ENCODE measurements at regions not wholly inside any gene's neighbourhood (a gene's known extent, or its start where the extent isn't known, plus 50 kb on each side); places are given as distances from the start of the nearest gene placed in this dataset.
"Not testable (repeated sequence)": the region's sequence is repeated elsewhere in the genome, so short reads cannot be mapped to it uniquely, and the experiment has no call there.

GRCh38 chr4:157779081-157779480 is 393.7 kb downstream of the GASK1B start:
- DNase-seq (ENCODE audit: low spot score): no peak

GRCh38 chr4:157776930-157777528 is 395.8 kb downstream of the GASK1B start:
- DNase-seq (ENCODE audit: low spot score): no peak

DNA sequence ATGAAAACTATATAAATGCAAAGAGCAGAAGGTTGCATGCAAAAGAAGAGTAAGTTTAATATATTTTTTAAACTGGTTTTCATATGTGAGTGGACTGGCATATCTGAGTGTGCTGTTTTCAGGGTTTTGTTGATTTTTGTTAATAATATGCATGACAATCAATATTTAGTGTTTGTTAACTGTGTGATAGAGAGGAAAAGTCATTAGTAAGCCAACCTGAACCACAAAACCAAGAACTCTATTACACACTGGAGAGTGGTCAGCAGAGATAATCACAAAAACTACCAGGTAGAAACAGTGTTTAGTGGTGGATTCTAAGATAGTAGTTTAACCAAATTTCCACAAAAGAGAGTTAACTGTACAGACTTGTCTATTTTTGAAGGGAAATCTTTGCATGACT is 396.9 kb downstream of the GASK1B start:
- DNase-seq (ENCODE audit: low spot score): no peak

DNA sequence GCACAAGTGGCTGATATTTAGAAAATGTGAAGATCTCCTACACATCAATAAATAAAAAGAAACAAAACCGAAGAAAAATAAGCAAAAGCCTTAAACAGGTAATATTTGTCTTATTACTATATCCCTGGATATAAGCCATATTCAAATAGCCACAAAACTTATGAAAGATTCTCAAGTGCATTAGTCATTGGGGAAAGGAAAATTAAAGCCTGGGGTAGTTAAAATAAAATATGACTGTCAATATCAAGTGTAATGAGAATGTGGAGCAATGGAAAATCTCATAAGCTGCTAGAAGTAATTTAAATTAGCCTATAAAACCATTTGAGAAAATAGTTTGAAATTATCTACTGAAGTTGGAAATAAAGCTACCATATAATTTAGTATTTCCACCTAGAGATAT is 399.9 kb downstream of the GASK1B start:
- no peak for DNase-seq (ENCODE audit: low spot score)

DNA sequence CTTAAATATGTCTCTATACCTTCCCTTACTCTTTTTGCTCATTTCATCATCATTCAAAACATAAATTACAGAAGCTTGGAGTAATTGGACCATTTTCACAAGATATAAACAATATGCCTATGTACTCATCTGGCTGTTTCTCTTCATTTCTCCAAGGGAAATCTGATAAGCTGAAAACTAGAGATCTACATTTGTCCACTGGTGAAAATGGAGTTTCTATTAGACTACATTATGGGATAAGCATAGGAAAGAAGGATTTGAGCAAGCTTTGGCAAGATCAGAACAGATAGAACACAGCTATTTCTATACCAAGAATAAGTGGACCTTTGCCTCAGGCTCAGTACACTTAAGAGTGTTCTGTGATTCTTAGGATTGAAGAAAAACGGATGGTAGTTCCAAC is 404.4 kb downstream of the GASK1B start:
- DNase-seq (ENCODE audit: low spot score): no peak

- DNase-seq (ENCODE audit: low spot score): no peak
These were observed 409.3 kb downstream of the GASK1B start for GRCh38 chr4:157763490-157763889.

DNA sequence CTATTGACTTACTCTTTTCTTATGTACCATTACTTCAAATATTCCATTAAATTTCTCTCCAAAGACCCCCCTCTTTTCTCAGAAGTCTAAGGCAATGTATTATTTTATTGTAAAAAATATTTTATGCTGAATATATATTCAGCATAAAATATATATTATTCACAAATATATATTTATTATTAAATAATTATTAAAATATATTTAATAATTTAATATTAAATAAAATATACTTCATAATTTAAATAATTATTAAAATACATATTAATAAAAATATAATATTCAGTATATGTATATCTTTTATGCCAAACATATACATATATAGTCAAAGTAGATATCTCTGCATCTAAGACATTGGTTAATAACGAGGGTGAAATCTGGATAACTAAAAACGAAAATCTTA is 418.4 kb downstream of the GASK1B start:
- no peak for DNase-seq (ENCODE audit: low spot score)

GRCh38 chr4:157751631-157752030 is 421.2 kb downstream of the GASK1B start:
- DNase-seq (ENCODE audit: low spot score): no peak

- no peak for DNase-seq (ENCODE audit: low spot score)
These were observed 431.2 kb downstream of the GASK1B start for GRCh38 chr4:157741642-157742041.

DNA sequence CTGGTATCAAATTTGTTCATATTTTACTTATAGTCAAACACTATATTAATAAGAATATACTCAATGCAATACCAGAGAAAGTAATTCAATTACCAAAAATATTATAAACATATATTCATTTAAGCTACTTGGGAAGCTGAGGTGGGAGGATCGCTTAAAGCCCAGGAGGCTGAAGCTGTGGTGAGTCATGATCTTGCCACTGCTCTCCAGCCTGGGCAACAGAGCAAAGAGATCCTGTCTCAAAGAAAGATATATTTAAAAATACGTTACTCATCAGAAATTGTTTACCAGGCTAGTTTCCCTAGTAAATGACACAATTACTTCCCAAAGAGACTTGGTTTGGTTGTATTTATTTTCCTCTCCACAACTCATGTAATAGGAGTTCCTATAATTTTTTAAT is 433.6 kb downstream of the GASK1B start:
- DNase-seq (ENCODE audit: low spot score): no peak

DNA sequence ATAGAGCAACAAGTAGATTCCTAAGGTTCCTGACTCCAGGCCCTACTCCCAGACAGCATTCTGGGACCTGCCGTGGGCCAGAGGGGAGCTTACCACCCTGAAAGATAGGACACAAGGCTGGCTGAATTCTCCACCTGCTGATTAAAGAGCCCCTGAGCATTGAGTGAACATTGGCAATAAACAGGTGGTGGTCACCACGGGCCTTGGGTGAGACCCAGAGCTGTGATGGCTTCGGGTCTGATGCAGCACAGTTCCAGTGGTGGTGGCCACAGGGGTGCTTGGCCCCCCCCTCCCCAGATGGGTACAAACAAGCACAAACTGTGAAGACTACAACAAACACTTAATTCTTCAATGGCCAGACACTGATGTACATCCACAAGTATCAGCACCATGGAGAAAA is 444.6 kb downstream of the GASK1B start:
- DNase-seq (ENCODE audit: low spot score): no peak

GRCh38 chr4:157727163-157727562 is 445.7 kb downstream of the GASK1B start:
- DNase-seq (ENCODE audit: low spot score): no peak

DNA sequence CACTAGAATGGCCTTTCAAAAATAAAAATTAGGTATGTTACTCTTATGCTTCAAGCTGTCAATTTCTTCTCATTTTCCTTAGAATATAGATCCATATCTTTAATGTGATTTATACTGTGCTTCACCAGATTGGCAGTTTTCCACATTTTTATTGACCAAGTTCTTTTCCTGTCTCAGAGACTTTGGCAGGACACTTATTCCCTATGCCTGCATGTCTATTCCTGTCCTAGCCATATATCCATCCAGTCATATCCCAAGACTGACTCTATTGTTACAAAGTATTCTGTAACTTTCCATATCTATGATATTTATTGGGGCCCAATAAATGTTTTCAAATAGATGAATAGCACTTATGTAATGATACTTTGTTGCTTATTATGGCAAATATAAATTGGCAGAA is 450.7 kb downstream of the GASK1B start:
- DNase-seq (ENCODE audit: low spot score): no peak

DNA sequence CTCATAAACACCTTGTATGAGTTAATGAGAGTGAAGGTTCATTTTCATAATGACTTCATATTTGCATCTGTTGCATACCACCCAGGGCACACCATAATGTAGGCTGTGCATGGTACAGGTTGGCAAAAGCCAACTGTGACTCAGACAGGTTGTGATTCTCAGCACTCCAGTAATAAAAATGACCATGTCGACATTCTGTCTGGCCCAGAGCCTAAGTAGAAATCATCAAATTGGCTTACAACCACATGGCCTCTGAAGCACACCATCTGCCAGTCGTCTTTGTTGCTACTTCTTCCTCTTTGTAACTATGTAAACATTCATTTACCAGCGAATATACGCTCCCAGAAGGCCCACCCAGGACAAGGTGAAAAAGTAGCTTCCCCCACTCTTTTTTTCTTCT is 459.5 kb downstream of the GASK1B start:
- no peak for DNase-seq (ENCODE audit: low spot score)

GRCh38 chr4:157706155-157706554 is 466.7 kb downstream of the GASK1B start:
- DNase-seq (ENCODE audit: low spot score): no peak

GRCh38 chr4:157702831-157703230 is 470.0 kb downstream of the GASK1B start:
- DNase-seq (ENCODE audit: low spot score): no peak

GRCh38 chr4:157701695-157701994 is 471.2 kb downstream of the GASK1B start:
- DNase-seq (ENCODE audit: low spot score): no peak

DNA sequence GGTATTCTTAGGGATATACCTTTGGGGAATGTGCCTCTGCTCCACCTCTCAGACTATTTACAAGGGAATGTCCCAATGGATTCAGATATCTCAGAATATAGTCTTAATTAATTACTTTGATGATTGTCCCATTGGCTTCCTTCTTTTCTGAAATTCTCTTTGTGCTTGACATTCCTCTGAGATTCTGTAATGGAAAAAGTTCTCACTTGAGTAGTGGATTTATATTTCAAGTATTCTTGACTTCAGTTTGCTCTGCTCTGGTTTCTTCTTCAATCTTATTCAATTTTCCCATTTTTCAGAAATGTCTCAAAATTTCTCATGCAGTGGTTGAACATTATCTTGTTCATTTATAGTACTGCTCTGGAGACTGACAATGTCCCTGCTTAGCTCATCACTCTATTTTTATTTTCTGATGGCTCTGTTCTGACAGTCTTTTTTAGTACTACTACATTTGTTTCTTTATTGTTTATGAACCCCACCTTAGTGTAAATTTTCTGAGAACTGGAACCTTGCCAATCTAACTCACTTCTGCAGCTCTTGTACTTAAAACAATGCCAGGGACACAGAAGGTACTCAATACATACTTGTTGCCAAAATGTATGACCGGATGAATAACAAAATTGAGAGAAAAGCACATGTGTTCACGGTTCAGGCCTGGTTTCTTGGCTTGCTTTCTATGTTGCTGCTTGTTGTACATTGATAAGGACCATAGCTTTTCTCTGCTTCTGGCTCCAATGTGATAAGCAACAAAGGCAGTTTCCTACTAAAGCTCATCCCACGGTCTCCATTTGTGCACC is 471.7 kb downstream of the GASK1B start:
- no peak for DNase-seq (ENCODE audit: low spot score)

DNA sequence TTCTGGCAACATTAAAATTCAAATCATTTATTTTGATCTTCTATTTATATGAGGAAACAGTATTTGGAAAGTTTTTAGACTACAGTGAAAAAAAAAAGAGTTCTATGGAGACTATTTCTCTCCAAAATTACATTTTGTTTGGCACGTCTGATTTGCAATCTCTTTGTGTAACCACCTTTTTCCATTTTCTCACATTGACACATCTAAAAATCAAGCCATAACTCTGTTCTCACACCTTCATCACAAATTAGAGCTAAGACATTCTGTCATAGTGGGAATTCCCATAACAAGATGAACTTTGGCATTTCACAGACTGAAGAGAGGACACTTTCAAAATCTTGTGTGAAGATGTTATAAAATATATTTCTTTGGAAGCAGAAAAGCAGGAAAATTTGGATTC is 468.9 kb downstream of the GRIA2 start:
- no peak for DNase-seq (ENCODE audit: low spot score)

GRCh38 chr4:157687971-157688370 is 467.4 kb downstream of the GRIA2 start:
- DNase-seq (ENCODE audit: low spot score): no peak

- DNase-seq (ENCODE audit: low spot score): not testable (repeated sequence)
These were observed 458.8 kb downstream of the GRIA2 start for GRCh38 chr4:157679326-157679725.

DNA sequence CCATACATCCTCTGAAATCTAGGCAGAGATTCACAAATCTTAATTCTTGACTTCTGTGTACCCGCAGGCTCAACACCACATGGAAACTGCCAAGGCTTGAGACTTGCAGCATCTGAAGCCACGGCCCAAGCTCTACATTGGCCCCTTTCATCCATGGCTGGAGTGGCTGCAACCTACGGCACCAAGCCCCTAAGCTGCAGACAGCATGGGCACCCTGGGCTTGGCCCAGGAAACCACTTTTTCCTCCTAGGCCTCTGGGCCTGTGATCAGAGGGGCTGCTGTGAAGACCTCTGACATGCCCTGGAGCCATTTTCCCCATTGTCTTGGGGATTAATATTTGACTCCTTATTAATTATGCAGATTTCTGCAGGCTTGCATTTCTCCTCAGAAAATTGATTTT is 457.9 kb downstream of the GRIA2 start:
- DNase-seq (ENCODE audit: low spot score): no peak

DNA sequence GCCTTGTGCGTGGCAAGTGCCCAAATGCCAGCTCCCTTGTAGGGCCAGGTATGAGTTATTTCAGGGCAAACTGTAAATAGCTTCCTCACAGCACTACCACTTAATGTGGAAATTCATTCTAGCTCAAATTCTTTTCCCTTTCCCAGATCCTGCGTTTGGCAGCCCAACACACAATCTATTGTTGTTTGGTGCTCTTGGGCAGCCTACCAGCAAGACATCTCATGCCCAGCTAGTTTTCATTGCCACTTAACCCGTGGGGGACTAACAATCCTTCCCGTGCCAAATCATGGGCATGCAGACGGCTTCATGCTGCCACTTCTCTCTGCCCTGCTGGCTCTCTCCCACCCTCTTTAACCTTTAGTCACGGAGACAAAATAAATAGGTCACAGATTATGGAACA is 454.2 kb downstream of the GRIA2 start:
- DNase-seq (ENCODE audit: low spot score): no peak

DNA sequence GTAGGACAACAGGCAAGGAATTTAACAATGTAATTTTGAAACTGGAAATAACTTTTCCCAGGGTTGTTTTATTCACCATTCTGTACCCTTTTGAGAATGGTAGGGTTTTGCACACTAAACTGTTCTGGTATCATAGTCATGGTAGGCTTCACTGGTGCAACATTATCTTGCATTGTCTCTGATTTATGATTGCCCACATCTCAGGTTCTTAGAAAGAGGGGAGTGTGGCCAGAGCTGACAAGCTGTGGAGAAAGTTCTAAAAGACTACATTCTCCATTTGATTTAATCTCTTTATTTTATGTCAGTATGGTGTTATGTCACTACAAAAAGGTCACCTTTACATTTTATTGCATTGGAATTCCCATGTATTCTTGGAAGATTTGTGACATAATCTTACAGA is 447.3 kb downstream of the GRIA2 start:
- DNase-seq (ENCODE audit: low spot score): no peak

Data from ecto neural progenitor cell (in vitro differentiated cells).